SJCRH30 (cell line): ENCODE measurements at regions not wholly inside any gene's neighbourhood (a gene's known extent, or its start where the extent isn't known, plus 50 kb on each side); places are given as distances from the start of the nearest gene placed in this dataset.

Source experiments
- DNase-seq, 2 experiments: peaks; one replicate each; pipeline ENCODE4 v3.0.0-alpha.2; 2015 to 2020
- H3K27ac ChIP-seq: fragments of 250-450 bp; sonication (Bioruptor Pico); 2 replicates; pipeline ENCODE4 v1.5.1; 2020; ENCODE audit warnings: mild to moderate bottlenecking, moderate library complexity
- H3K27me3 ChIP-seq: fragments of 250-450 bp; sonication (Bioruptor Pico); 2 replicates; pipeline ENCODE4 v1.5.1; 2020; ENCODE audit warnings: mild to moderate bottlenecking, moderate library complexity
- H3K36me3 ChIP-seq: fragments of 250-450 bp; sonication (Bioruptor Pico); 2 replicates; pipeline ENCODE4 v1.5.1; 2020; ENCODE audit warnings: mild to moderate bottlenecking, moderate library complexity
- H3K4me1 ChIP-seq: fragments of 250-450 bp; sonication (Bioruptor Pico); 2 replicates; pipeline ENCODE4 v1.5.1; 2020; ENCODE audit warnings: mild to moderate bottlenecking, moderate library complexity
- H3K4me3 ChIP-seq: fragments of 250-450 bp; sonication (Bioruptor Pico); 2 replicates; pipeline ENCODE4 v1.5.1; 2020; ENCODE audit warnings: mild to moderate bottlenecking, moderate library complexity
- H3K9me3 ChIP-seq: fragments of 250-450 bp; sonication (Bioruptor Pico); replicated peaks from 2 replicates; pipeline ENCODE4 v1.5.1; 2020; ENCODE audit warnings: mild to moderate bottlenecking, moderate library complexity

GRCh38 chr9:107906074-107906473, 416.5 kb upstream of the KLF4 start:
- Histone ChIP-seq H3K4me1 (no peaks in the 10 kb centered on the region), H3K9me3 (0 out of 2 replicates have a peak, but pooled peaks cover 2% of the 10 kb centered on the region), H3K27ac (no peak overlapping the region), H3K27me3 (peaks cover 4% of the 10 kb centered on the region; the same call in 1 of the 2 replicates), H3K36me3 (no peaks in the 10 kb centered on the region), H3K4me3 (no peak overlapping the region)
- no peak for DNase-seq

DNA sequence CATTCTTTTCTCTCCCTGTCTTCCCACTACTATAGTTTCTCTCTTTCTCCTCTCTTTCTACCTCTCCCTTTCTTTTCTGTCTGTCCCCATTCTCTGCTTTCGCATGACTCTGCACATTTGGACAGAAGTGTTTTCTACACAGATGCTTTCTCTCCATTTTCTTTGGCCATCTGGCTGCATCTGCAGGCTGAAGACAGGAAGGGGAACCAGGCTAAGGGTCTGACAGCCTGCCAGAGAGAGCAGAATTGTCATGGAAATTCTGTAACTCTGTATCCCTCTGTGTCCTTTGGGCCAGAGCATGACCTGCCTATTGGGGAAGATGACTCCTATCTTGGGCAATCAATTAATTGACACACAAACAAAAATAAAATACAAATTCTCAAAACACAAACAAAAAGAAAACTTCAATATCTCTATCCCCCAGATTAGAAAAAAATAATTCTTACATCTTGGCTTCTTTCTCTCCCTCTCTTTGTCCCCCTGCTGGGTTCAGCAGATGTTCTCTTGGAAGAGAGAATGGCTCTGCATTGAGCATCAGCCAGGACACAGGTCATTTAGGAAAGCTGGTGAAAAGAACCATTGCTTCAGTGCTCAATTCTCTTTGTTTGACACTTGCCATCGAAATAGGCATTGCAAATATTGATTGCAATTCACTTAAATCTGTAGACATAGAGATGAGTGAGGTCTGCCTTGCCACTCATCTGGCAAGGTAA, 415.9 kb upstream of the KLF4 start:
- H3K27me3 ChIP-seq, result peaks cover 4% of the 10 kb centered on the region; the same call in 1 of the 2 replicates
- no peaks in the 10 kb centered on the region for H3K4me1 ChIP-seq
- DNase-seq, result no peak
- H3K36me3 ChIP-seq, result no peaks in the 10 kb centered on the region
- no peak overlapping the region for H3K4me3 ChIP-seq
- H3K9me3 ChIP-seq, result 0 out of 2 replicates have a peak, but pooled peaks cover 2% of the 10 kb centered on the region
- H3K27ac ChIP-seq, result no peak overlapping the region

- H3K36me3 ChIP-seq, result no peaks in the 10 kb centered on the region
- H3K4me1 ChIP-seq, result no peaks in the 10 kb centered on the region
- no peak overlapping the region for H3K27ac ChIP-seq
- peaks cover 4% of the 10 kb centered on the region; the same call in 1 of the 2 replicates for H3K27me3 ChIP-seq
- 0 out of 2 replicates have a peak, but pooled peaks cover 2% of the 10 kb centered on the region for H3K9me3 ChIP-seq
- no peak for DNase-seq
- H3K4me3 ChIP-seq, result no peak overlapping the region
Measured at GRCh38 chr9:107899961-107900330, 410.4 kb upstream of the KLF4 start.

DNA sequence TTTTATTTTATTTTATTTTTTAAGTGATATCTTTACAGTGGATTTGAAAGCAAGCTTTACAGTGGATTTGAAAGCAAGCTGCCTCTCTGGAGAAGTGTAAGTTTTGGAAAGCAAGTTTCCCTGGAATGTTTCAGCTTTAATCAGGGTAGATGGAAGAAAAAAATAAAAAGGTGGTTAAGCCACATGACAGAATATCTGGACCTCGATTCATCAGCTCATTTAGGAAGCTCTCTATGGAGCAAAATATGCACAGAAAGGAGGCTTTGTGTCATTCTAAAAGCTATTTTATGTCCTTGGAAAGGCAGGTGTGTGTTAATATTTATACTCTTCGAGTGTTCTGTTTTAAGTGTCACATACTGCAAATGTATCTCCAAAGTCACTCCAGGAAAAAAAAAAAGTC, 409.2 kb upstream of the KLF4 start:
- H3K36me3 ChIP-seq, result no peaks in the 10 kb centered on the region
- H3K27ac ChIP-seq, result no peak overlapping the region
- peaks cover 3% of the 10 kb centered on the region; the same call in 1 of the 2 replicates for H3K27me3 ChIP-seq
- DNase-seq, result no peak
- H3K4me3 ChIP-seq, result no peak overlapping the region
- no peaks in the 10 kb centered on the region for H3K4me1 ChIP-seq
- H3K9me3 ChIP-seq, result 0 out of 2 replicates have a peak, but pooled peaks cover 2% of the 10 kb centered on the region

DNA sequence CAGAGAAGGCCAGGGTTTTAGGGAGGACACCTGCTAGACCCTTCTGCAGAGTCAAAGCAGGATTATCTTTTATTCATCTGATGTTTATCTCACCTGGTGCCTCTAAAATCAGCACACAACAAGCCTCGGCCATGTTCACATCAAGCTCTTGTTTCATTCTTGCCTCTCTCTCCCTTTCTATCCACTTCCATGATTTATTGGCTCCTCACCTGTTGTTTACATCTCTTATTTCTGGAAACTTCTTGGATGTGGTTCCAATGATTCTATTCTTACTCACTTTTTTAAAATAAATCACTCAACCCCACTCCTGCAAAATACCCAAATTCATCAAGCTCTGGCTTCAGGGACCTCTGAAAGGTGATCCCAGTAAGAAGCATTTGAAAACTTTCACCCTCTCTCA, 407.0 kb upstream of the KLF4 start:
- no peak for DNase-seq
- Histone ChIP-seq H3K4me1 (no peaks in the 10 kb centered on the region), H3K27ac (no peak overlapping the region), H3K36me3 (no peaks in the 10 kb centered on the region), H3K9me3 (no peaks in the 10 kb centered on the region), H3K27me3 (no peaks in the 10 kb centered on the region), H3K4me3 (no peak overlapping the region)

DNA sequence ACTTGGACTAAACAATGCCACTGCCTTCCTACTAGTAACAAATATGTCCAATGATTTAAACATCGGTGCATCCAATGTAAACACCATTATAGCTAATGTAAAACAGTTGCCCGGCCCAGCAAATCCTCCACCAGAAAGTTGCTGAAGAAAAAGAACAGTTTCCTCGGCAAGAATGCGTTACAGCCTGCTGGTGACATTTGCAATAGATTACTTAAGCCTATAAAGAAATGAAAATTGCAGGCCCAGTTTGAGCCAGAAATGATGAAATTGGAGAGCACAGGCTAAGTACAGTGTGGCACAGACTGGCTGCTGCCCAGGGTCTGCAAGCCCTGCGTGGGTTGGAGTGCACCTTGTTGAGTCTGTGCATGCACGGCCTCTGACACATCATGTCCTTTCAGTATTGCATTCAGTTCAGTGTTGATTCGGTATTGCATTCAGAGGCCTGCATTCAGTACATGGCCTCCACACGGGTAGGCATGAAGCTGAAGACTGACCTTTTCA, 406.0 kb upstream of the KLF4 start:
- no peak overlapping the region for H3K27ac ChIP-seq
- no peaks in the 10 kb centered on the region for H3K36me3 ChIP-seq
- no peaks in the 10 kb centered on the region for H3K4me1 ChIP-seq
- DNase-seq, result no peak
- no peaks in the 10 kb centered on the region for H3K27me3 ChIP-seq
- H3K9me3 ChIP-seq, result no peaks in the 10 kb centered on the region
- H3K4me3 ChIP-seq, result no peak overlapping the region

GRCh38 chr9:107894572-107895261, 405.1 kb upstream of the KLF4 start:
- no peak overlapping the region for H3K27ac ChIP-seq
- no peaks in the 10 kb centered on the region for H3K27me3 ChIP-seq
- H3K36me3 ChIP-seq, result no peaks in the 10 kb centered on the region
- no peak for DNase-seq
- H3K4me3 ChIP-seq, result no peak overlapping the region
- H3K4me1 ChIP-seq, result no peaks in the 10 kb centered on the region
- H3K9me3 ChIP-seq, result no peaks in the 10 kb centered on the region

GRCh38 chr9:107890921-107891465, 401.4 kb upstream of the KLF4 start:
- no peaks in the 10 kb centered on the region for H3K36me3 ChIP-seq
- DNase-seq, result no peak
- no peaks in the 10 kb centered on the region for H3K9me3 ChIP-seq
- H3K4me1 ChIP-seq, result no peaks in the 10 kb centered on the region
- no peaks in the 10 kb centered on the region for H3K27me3 ChIP-seq
- H3K4me3 ChIP-seq, result no peak overlapping the region
- H3K27ac ChIP-seq, result no peak overlapping the region

DNA sequence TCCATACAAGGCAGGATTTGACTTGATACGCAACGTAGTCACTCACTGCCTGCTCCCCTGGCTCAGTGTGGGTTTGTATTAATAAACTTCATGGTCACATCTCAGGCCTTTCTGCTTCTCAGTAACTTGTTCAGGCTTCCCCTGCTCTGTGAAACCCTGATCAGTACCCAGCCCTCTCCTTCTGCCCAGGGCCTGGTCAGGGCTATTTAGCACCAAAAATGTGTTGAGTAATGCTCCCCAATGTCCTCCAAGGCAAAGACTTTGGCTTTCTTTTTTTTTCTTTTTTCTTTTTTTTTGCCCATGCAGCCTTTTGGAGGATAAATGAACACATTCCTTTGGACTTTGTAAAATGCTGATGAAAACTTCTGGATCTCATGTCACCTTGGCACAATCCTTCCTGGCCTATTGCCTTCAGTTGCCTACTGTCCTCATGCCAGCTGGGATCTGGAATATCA, 399.2 kb upstream of the KLF4 start:
- Histone ChIP-seq H3K4me1 (no peaks in the 10 kb centered on the region), H3K27me3 (no peaks in the 10 kb centered on the region), H3K4me3 (no peak overlapping the region), H3K36me3 (no peaks in the 10 kb centered on the region), H3K9me3 (no peaks in the 10 kb centered on the region), H3K27ac (no peak overlapping the region)
- DNase-seq, result no peak

DNA sequence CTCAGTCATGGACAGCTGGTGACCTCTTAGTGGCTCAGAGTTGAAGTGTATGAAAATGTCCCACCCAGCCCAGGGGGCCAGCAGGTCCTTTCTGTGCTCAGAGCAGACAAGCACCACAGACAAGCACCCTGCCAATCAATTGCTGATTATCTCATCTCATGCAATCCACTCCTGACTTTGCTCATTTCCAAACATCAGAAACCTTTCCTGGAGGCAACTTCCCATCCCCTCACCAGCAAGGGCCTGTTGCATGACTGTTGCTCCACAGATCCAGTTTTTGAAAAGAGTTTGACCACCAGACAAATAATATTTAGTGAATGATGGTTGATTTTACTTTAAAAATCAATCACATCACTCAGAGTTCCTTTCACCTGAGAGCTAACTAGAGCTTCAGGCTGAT, 397.3 kb upstream of the KLF4 start:
- Histone ChIP-seq H3K27me3 (no peaks in the 10 kb centered on the region), H3K27ac (no peak overlapping the region)

DNA sequence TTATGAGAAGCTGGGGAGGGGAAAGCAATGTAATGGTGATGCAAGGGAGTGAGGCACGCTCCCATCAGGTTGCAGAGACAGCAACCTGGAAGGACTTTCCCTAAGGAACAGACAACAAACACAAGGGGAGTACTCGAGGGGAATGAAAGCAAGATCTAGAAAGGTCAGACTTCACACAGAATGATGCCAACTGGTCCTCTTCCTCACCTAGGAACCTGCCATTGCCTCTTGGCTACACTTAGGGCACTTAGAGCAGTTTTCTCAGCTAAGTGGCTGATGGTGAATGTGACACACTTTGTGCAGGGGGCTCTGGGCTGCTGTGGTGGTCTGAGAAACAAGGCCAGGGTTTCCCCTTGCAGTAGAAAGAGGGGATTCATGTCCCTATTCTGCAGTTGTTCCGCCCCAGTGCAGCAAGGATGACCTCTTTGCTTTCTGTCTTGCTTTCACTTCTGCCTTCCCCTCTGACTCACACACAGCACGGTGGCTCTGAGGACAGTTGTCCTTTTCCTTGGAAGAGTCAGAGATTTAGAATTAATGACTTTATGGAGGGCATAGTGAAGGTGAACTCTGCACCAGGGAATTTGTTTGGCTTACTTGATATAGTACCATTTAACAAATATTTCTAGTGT, 394.0 kb upstream of the KLF4 start:
- Histone ChIP-seq H3K4me3 (no peak overlapping the region), H3K27me3 (no peaks in the 10 kb centered on the region), H3K36me3 (no peaks in the 10 kb centered on the region), H3K27ac (no peak overlapping the region), H3K9me3 (no peaks in the 10 kb centered on the region), H3K4me1 (no peaks in the 10 kb centered on the region)
- no peak for DNase-seq

More for the DNA sequence above, 397.3 kb upstream of the KLF4 start:
- H3K4me1 ChIP-seq, result no peaks in the 10 kb centered on the region
- H3K36me3 ChIP-seq, result no peaks in the 10 kb centered on the region
- DNase-seq, result no peak
- no peak overlapping the region for H3K4me3 ChIP-seq
- no peaks in the 10 kb centered on the region for H3K9me3 ChIP-seq

DNA sequence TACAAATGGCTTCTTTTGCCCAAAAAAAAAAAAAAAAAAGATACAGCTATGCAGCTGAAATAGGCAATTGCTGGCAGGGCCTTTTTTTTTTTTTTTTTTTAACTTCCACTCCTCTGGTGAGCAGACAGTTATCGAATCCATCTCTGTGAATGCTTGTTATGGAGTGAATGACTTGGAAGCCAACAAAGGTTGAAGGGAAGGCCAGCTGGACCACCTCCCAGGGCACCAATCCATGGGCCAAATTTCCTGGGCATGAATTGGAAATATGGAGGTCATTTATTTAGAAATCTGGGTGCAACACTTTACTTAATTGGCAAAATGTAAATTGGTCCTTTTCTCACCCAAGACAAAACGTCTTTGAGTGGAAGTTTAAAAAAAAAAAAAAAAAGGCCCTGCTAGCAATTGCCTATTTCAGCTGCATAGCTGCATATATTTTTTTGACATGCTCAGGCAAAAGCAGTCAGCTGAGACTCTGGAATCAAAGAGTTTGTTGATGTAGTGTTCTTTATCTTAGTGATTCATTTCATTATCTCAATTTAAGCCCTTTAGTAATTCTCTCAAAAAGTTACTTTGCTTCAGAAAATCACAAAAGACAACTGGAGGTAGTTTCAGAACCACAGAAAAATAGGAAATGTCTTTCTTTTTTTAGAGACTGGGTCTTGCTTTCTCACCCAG, 392.2 kb upstream of the KLF4 start:
- H3K4me3 ChIP-seq, result no peak overlapping the region
- no peak for DNase-seq
- no peaks in the 10 kb centered on the region for H3K9me3 ChIP-seq
- H3K27ac ChIP-seq, result no peak overlapping the region
- no peaks in the 10 kb centered on the region for H3K36me3 ChIP-seq
- no peaks in the 10 kb centered on the region for H3K27me3 ChIP-seq
- H3K4me1 ChIP-seq, result no peaks in the 10 kb centered on the region

DNA sequence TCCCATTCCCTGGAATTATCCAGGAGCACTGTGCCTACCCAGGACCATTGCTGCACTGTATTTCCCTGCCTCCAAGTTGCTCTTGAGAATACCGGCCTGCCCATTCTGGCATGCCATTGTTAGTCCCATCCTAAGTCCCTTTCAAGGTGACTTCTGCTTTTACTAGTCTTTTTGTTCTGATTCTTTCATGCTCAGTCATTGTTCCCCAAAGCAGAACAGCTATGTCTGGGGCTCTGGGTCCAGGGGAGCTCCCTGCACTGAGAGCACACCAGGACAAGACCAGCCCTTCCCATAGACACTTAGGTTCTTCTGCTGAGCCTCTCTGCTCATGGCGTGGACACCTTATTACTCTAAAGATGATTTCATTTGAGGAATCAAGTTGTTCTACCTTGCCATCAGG, 388.9 kb upstream of the KLF4 start:
- H3K4me1 ChIP-seq, result no peaks in the 10 kb centered on the region
- DNase-seq, result no peak
- H3K9me3 ChIP-seq, result no peaks in the 10 kb centered on the region
- no peaks in the 10 kb centered on the region for H3K27me3 ChIP-seq
- no peak overlapping the region for H3K4me3 ChIP-seq
- H3K36me3 ChIP-seq, result no peaks in the 10 kb centered on the region
- H3K27ac ChIP-seq, result no peak overlapping the region

DNA sequence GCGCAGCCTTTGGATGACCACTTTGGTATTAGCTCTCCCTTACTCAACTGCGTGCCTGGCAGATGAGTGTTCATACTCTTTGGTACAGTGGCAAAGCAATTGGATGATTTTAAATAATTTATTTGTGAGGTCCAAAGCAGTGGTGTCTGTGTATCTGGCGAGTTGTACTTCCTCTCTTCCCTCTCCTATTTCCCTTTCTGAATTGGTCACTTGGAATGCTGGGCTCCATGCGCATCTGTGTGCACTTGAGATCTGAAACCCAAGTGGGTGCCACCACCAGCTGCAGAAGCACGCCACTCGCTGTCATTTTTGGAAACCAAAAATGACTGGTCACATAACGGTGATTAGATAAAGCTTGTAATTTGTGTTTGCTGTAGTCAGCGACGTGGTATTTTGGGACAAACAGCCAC, 386.0 kb upstream of the KLF4 start:
- Histone ChIP-seq H3K4me1 (no peaks in the 10 kb centered on the region), H3K27ac (no peak overlapping the region), H3K36me3 (no peaks in the 10 kb centered on the region), H3K27me3 (no peaks in the 10 kb centered on the region), H3K4me3 (no peak overlapping the region), H3K9me3 (no peaks in the 10 kb centered on the region)
- DNase-seq, result no peak
